ENCODE measurements at regions not wholly inside any gene's neighbourhood (a gene's known extent, or its start where the extent isn't known, plus 50 kb on each side); places are given as distances from the start of the nearest gene placed in this dataset.

- no peaks in the 10 kb centered on the region for H3K36me3 ChIP-seq
- H3K27me3 ChIP-seq: no peaks in the 10 kb centered on the region
- ATAC-seq: no peak
- H3K4me3 ChIP-seq: no peak overlapping the region
- TF ChIP-seq EP300 (IDR thresholded peaks at IDR 0.05) (no peak), POLR2A (IDR thresholded peaks at IDR 0.05) (no peak), POLR2AphosphoS5 (IDR thresholded peaks at IDR 0.05) (no peak), CTCF (IDR thresholded peaks at IDR 0.05) (no peak)
- H3K9me3 ChIP-seq: no peaks in the 10 kb centered on the region
- peaks cover 0 to 28% (median 3%) of the 10 kb centered on the region in 3 donors for H3K4me1 ChIP-seq
- no peak overlapping the region for H3K27ac ChIP-seq
- WGBS, 2 donors (ENCODE audit: low coverage in 1 of 2): 90 to 93% methylated on average over 2 to 3 of the region's 3 CpGs
These were observed 86.9 kb upstream of the MGAT5 start for GRCh38 chr2:134167015-134167414.

- H3K36me3 ChIP-seq: no peaks in the 10 kb centered on the region
- no peak for ATAC-seq
- H3K9me3 ChIP-seq: no peaks in the 10 kb centered on the region
- no peaks in the 10 kb centered on the region for H3K27me3 ChIP-seq
- no peak overlapping the region for H3K4me3 ChIP-seq
- no peak for TF ChIP-seq POLR2A (IDR thresholded peaks at IDR 0.05)
- no peak for TF ChIP-seq EP300 (IDR thresholded peaks at IDR 0.05)
- no peak for TF ChIP-seq CTCF (IDR thresholded peaks at IDR 0.05)
- TF ChIP-seq POLR2AphosphoS5 (IDR thresholded peaks at IDR 0.05): no peak
- no peak overlapping the region for H3K27ac ChIP-seq
- WGBS, 2 donors (ENCODE audit: low coverage in 1 of 2): 79 to 81% methylated on average over 3 of the region's 3 CpGs
- H3K4me1 ChIP-seq: peaks cover 0 to 26% (median 3%) of the 10 kb centered on the region in 3 donors
These were observed 84.1 kb upstream of the MGAT5 start for GRCh38 chr2:134169788-134170187.

DNA sequence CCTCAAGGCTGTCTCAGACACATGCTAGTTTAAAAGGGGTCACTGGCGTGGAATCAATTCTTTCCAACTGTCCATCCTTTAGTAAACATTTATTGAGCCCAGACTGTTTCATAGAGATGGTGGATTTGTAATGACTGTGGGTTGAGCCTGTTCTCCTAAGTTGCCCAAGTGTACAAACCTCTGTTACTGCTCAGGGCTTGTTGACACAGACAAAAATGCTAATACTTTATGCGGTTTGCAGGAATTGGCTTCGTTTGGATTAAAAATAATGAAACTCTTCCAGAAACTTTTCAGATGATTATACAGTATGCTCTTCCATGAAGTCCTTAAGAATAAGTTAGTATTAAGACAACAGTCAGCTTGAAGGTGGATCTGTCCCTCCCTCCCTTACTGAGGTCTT lies 83.6 kb upstream of the MGAT5 start:
- ATAC-seq: no peak
- no peak for TF ChIP-seq EP300 (IDR thresholded peaks at IDR 0.05)
- no peak for TF ChIP-seq CTCF (IDR thresholded peaks at IDR 0.05)
- TF ChIP-seq POLR2A (IDR thresholded peaks at IDR 0.05): no peak
- no peak for TF ChIP-seq POLR2AphosphoS5 (IDR thresholded peaks at IDR 0.05)
- H3K27ac ChIP-seq: no peak overlapping the region
- H3K9me3 ChIP-seq: no peaks in the 10 kb centered on the region
- H3K27me3 ChIP-seq: no peaks in the 10 kb centered on the region
- WGBS, 2 donors (ENCODE audit: low coverage in 1 of 2): 41 to 56% methylated on average over 3 of the region's 3 CpGs
- no peaks in the 10 kb centered on the region for H3K36me3 ChIP-seq
- no peak overlapping the region for H3K4me3 ChIP-seq
- peaks cover 0 to 29% (median 3%) of the 10 kb centered on the region in 3 donors for H3K4me1 ChIP-seq

DNA sequence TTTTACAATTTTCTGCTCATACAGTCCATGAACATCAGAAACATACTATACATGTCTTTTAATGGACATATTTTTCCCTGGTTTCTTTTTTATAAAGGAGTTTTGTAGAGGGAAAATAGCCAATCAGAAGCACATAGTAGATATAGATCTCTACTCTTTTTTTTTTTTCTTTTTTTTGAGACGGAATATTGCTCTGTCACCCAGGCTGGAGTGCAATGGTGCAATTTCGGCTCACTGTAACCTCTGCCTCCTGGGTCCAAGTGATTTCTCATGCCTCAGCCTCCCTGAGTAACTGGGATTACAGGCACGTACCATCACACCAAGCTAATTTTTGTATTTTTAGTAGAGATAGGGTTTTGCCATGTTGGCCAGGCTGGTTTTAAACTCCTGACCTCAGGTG lies 83.2 kb upstream of the MGAT5 start:
- TF ChIP-seq POLR2A (IDR thresholded peaks at IDR 0.05) (no peak), CTCF (IDR thresholded peaks at IDR 0.05) (no peak), POLR2AphosphoS5 (IDR thresholded peaks at IDR 0.05) (no peak), EP300 (IDR thresholded peaks at IDR 0.05) (no peak)
- peaks cover 0 to 29% (median 3%) of the 10 kb centered on the region in 3 donors for H3K4me1 ChIP-seq
- no peaks in the 10 kb centered on the region for H3K9me3 ChIP-seq
- no peak overlapping the region for H3K27ac ChIP-seq
- no peaks in the 10 kb centered on the region for H3K27me3 ChIP-seq
- 72 to 77% methylated on average over 3 of the region's 3 CpGs for WGBS, 2 donors (ENCODE audit: low coverage in 1 of 2)
- H3K36me3 ChIP-seq: no peaks in the 10 kb centered on the region
- ATAC-seq: no peak
- no peak overlapping the region for H3K4me3 ChIP-seq

GRCh38 chr2:134173338-134174016 lies 80.4 kb upstream of the MGAT5 start:
- ATAC-seq: no peak
- no peaks in the 10 kb centered on the region for H3K36me3 ChIP-seq
- no peak overlapping the region for H3K4me3 ChIP-seq
- H3K9me3 ChIP-seq: no peaks in the 10 kb centered on the region
- no peak for TF ChIP-seq POLR2A (IDR thresholded peaks at IDR 0.05)
- TF ChIP-seq CTCF (IDR thresholded peaks at IDR 0.05): no peak
- no peak for TF ChIP-seq EP300 (IDR thresholded peaks at IDR 0.05)
- no peak for TF ChIP-seq POLR2AphosphoS5 (IDR thresholded peaks at IDR 0.05)
- no peaks in the 10 kb centered on the region for H3K27me3 ChIP-seq
- H3K27ac ChIP-seq: no peak overlapping the region
- WGBS, 2 donors (ENCODE audit: low coverage in 1 of 2): 67 to 73% methylated on average over 3 of the region's 14 CpGs
- H3K4me1 ChIP-seq: peaks cover 0 to 43% (median 3%) of the 10 kb centered on the region in 3 donors

Data from gastroesophageal sphincter (tissue), 4 donors.